SJSA1 (cell line): ENCODE measurements at regions not wholly inside any gene's neighbourhood (a gene's known extent, or its start where the extent isn't known, plus 50 kb on each side); places are given as distances from the start of the nearest gene placed in this dataset.

Source experiments
- DNase-seq, 2 experiments: peaks; one replicate each; pipeline ENCODE4 v3.0.0-alpha.2; 2015 to 2020; ENCODE audit warnings: low spot score in 2 of 2, low read depth in 1 of 2
- H3K27ac ChIP-seq: fragments of 250-450 bp; sonication (Bioruptor Pico); 2 replicates; pipeline ENCODE4 v1.5.1; 2020; ENCODE audit warnings: mild to moderate bottlenecking, moderate library complexity
- H3K27me3 ChIP-seq: fragments of 250-450 bp; sonication (Bioruptor Pico); replicated peaks from 2 replicates; pipeline ENCODE4 v1.5.1; 2020; ENCODE audit warnings: mild to moderate bottlenecking, moderate library complexity
- H3K36me3 ChIP-seq: fragments of 250-450 bp; sonication (Bioruptor Pico); 2 replicates; pipeline ENCODE4 v1.5.1; 2020; ENCODE audit warnings: mild to moderate bottlenecking
- H3K4me1 ChIP-seq: fragments of 250-450 bp; sonication (Bioruptor Pico); replicated peaks from 2 replicates; pipeline ENCODE4 v1.6.1; 2021; ENCODE audit warnings: mild to moderate bottlenecking
- H3K4me3 ChIP-seq: fragments of 250-450 bp; sonication (Bioruptor Pico); 2 replicates; pipeline ENCODE4 v1.5.1; 2020; ENCODE audit warnings: mild to moderate bottlenecking
- H3K9me3 ChIP-seq: fragments of 250-450 bp; sonication (Bioruptor Pico); replicated peaks from 2 replicates; pipeline ENCODE4 v1.5.1; 2020; ENCODE audit warnings: mild to moderate bottlenecking

DNA sequence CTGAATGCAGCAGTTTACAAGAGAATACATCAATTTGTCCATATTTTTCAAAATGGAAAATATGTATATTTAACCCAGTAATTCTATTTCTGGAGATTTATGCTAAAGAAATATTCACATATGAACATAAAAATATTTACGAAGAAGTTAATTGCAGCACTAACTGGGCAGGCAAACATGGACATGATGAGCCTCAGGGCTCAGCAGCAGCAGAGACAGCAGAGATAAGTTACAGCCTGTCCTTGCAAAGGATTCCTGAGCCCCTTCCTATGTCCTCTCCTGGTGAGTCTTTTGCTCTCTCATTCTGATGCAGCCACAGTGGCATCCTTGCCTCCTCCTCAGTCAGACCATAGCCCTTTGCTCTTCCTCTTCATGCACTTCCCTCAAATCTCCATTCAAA is 680.6 kb upstream of the CPEB2 start:
- no peak for DNase-seq
- Histone ChIP-seq H3K36me3 (no peaks in the 10 kb centered on the region), H3K4me3 (no peak overlapping the region), H3K27me3 (no peaks in the 10 kb centered on the region), H3K4me1 (no peaks in the 10 kb centered on the region), H3K27ac (no peak overlapping the region), H3K9me3 (no peaks in the 10 kb centered on the region)

DNA sequence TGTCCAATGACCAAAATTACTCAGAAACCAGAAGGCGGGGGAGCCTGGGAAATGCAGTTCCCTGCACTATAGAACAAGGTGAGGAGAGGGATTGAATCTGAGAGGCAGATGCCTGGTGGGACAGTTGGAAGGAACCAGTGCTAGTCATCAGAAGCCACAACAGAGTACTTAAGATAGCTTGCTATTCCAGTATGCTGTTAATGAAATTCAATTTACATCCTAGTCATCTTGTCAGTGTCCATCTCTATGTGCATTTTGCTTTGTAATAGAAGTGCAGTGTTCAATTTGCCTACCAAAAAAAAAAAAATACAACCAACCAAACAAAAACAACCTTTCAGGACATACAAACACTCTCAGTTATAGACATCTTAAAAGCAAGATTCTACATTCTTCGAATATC is 679.1 kb upstream of the CPEB2 start:
- Histone ChIP-seq H3K27me3 (no peaks in the 10 kb centered on the region), H3K36me3 (no peaks in the 10 kb centered on the region), H3K4me3 (no peak overlapping the region), H3K4me1 (no peaks in the 10 kb centered on the region), H3K9me3 (no peaks in the 10 kb centered on the region), H3K27ac (no peak overlapping the region)
- DNase-seq = no peak

DNA sequence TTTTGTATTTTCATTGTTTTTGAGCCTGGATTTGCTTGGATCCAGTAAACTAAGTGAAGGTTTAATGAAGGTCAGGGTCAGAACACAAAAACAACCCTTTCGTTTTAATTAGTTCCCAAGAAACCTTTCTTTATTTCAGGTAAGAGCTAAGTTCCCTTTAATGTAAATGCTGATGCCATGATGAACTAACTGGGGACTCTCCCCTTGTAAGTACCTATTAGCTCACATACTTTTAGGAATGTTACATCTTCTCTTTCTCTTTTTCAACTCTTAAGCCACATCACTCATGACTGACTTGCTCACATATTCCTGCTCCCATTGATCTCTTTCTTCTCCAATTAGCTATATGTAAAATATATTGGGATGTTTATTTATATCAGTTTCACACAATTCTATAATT is 673.1 kb upstream of the CPEB2 start:
- Histone ChIP-seq H3K9me3 (no peaks in the 10 kb centered on the region), H3K27me3 (no peaks in the 10 kb centered on the region), H3K36me3 (no peaks in the 10 kb centered on the region), H3K4me3 (no peak overlapping the region), H3K4me1 (no peaks in the 10 kb centered on the region), H3K27ac (no peak overlapping the region)
- no peak for DNase-seq

DNA sequence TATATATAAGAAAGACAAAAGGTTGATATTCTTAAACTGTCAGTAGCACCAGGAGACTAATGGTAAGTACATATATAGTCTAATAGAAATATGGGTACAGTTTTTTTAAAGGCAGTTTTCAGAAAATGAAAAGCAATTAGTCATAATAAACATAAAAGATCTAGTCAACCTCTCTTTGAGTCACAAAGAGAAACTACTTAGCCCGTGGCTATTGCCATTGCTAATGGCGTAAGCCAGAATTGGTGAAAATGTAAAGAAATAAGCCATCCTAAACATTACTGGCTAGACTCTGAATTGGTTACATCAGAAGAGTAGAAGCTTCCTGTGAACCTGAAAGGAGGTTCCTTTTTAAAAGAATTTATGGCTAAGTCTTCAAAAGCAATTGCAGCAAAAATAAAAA is 668.7 kb upstream of the CPEB2 start:
- Histone ChIP-seq H3K9me3 (no peaks in the 10 kb centered on the region), H3K4me3 (no peak overlapping the region), H3K27me3 (no peaks in the 10 kb centered on the region), H3K36me3 (no peaks in the 10 kb centered on the region), H3K27ac (no peak overlapping the region), H3K4me1 (no peaks in the 10 kb centered on the region)
- DNase-seq = no peak

DNA sequence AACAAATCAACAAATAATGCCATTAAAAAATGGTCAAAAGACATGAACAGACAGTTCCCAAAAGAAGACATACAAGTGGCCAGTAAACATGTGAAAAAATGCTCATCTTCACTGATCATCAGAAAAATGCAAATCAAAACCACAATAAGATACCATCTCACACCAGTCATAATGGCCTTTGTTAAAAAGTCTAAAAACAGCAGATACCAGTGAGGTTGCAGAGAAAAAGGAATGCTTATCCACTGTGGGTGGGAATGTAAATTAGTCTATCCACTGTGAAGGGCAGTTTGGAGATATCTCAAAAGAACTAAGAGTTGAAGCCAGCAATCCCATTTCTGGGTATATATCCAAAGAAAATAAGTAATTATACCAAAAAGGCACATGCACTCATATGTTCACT is 668.1 kb upstream of the CPEB2 start:
- no peaks in the 10 kb centered on the region for H3K9me3 ChIP-seq
- no peak overlapping the region for H3K4me3 ChIP-seq
- H3K36me3 ChIP-seq = no peaks in the 10 kb centered on the region
- no peaks in the 10 kb centered on the region for H3K4me1 ChIP-seq
- no peak overlapping the region for H3K27ac ChIP-seq
- H3K27me3 ChIP-seq = no peaks in the 10 kb centered on the region
- DNase-seq = no peak

DNA sequence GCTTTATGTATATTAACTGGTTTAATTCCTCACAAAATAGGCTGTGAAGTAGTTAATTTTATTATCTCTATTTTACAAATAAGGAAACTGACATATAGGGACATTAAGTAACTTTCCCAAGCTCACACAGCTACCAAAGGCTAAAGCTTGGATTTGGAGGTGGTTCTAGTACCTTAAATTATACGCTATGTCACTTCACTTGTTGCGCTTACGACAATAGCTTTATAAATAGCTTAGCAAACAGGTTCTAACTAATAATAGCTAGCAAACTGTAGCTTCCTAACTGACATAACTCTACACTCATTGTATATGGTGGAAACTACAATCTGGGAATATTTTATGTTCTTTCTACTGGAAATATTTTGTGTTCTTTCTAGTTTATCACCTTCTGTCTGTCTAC is 666.4 kb upstream of the CPEB2 start:
- H3K27ac ChIP-seq = no peak overlapping the region
- H3K9me3 ChIP-seq = no peaks in the 10 kb centered on the region
- DNase-seq = no peak
- H3K27me3 ChIP-seq = no peaks in the 10 kb centered on the region
- H3K4me3 ChIP-seq = no peak overlapping the region
- no peaks in the 10 kb centered on the region for H3K36me3 ChIP-seq
- H3K4me1 ChIP-seq = no peaks in the 10 kb centered on the region

DNA sequence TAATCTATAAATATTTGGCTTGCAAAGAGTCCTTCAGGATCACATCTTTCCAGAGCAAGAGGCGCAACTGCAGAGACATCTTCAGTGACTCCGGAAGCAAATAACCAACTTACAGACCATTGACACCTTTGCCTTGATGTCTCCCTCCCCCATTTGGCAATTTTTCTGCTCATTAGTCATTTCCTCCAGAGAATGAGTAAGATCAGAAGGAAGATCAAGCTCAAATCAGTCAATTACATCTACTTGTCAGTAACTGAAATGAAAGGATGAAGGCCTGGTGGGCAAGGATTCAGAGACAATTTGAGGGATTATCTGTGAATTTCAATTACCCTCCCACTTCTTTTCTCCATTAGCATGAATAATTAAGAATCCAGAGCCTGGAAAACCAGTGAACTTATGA is 665.6 kb upstream of the CPEB2 start:
- Histone ChIP-seq H3K27me3 (no peaks in the 10 kb centered on the region), H3K9me3 (no peaks in the 10 kb centered on the region), H3K36me3 (no peaks in the 10 kb centered on the region), H3K4me1 (no peaks in the 10 kb centered on the region), H3K27ac (no peak overlapping the region), H3K4me3 (no peak overlapping the region)
- DNase-seq = no peak

DNA sequence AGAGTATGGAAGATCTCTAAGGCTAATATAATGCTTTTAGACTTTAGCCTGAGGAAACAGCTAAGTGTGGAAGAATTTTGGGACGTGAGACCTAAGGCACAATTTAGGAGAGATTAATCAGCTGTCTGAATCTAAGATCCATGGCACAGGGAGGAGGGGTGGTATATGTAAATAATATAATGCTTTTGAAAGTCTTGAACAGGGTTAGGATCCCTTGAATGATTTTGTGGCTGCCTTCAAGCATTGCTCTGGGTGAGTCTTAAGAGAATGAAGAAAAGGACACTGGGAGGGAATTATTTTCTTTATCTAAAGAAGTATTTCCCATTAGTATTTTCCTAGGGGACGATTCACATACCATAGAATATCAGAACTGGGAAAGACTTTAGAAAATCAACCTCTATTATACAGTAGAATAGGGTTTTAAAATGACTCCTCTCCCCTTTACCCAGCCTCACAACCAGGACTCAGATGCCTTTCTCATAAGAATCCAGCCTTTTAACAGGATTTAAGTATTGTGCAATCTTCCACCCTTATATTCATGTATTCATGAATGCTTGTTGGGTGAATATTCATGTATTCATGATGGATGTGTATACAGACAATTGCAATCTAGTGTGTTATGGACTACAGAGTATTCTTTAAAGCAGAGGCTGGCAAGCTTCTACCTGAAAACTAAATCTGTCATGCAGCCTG is 664.2 kb upstream of the CPEB2 start:
- Histone ChIP-seq H3K27me3 (no peaks in the 10 kb centered on the region), H3K36me3 (no peaks in the 10 kb centered on the region), H3K4me1 (no peaks in the 10 kb centered on the region), H3K27ac (no peak overlapping the region), H3K9me3 (no peaks in the 10 kb centered on the region), H3K4me3 (no peak overlapping the region)
- no peak for DNase-seq

DNA sequence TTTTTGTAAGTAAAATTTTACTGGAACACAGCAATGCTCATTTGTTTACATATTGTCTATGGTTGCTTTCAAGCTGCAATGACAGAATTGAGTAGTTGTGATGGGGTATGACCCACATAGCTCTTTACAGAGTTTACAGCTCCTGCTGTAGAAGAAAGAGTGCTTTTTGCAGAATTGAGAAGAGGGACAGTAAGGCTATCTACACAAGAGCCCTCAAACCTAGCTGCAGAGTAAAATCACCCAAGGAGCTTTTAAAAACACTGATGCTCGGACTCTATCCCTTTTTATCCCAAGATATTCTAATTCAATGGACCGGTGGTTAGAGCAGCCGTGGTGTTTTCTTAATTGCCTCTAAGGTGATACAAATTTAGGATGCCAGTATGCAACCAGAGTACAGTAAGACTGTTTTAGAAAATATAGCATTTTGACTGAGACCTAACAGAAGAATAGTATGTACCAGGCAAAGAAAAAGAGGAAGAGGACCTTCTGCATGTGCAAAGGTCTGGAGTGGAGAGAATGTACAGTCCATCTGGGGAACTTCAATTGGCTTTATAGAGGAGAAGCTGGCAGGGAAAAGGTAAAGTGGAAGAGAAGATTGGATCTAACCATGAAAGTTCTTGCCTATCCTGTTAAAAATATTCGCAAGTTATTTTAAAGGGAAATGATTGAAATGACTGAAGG is 663.6 kb upstream of the CPEB2 start:
- Histone ChIP-seq H3K27me3 (no peaks in the 10 kb centered on the region), H3K4me3 (no peak overlapping the region)

DNA sequence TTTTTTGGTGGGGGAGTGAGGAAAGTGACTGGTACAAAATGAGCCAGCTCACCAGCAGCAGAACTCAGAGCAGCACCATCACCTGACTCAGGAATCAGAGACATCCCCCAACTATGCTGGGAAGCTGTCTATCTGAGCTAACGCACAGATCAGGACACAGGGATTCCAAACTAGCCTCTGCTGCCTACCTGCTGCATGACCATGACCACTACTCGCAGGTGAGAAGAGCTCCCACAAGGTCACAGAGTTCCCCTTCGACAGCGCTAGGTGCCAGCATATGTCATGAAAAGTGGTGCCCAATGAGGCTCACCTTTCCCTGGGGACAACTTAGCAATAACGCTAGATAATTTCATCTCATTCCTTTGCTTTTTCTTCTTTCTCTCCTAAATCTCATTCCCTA is 662.6 kb upstream of the CPEB2 start:
- H3K4me3 ChIP-seq = no peak overlapping the region
- no peak overlapping the region for H3K27ac ChIP-seq
- H3K4me1 ChIP-seq = no peaks in the 10 kb centered on the region
- no peaks in the 10 kb centered on the region for H3K36me3 ChIP-seq
- no peaks in the 10 kb centered on the region for H3K9me3 ChIP-seq
- DNase-seq = no peak
- H3K27me3 ChIP-seq = no peaks in the 10 kb centered on the region

More for the DNA sequence above, 663.6 kb upstream of the CPEB2 start:
- DNase-seq = no peak
- Histone ChIP-seq H3K9me3 (no peaks in the 10 kb centered on the region), H3K4me1 (no peaks in the 10 kb centered on the region), H3K36me3 (no peaks in the 10 kb centered on the region), H3K27ac (no peak overlapping the region)

DNA sequence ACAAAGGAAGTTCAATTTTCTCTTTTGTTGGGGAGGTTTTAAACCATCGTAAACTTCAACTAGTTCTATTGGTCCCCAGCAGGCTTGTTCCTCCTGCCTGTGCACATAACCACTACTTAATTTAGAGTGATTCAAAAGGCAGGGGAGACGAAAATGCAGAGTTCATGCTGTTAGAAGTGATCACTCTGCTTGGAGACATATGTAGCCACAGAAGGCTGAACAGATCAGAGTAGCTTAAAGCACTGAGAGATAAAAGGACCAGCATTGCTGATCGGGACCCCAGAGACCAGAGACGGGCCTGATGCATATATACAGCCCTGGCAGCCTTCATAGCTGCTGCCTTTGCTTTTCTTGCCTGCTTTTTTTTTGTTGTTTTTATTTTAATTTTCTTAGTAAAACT is 662.0 kb upstream of the CPEB2 start:
- Histone ChIP-seq H3K36me3 (no peaks in the 10 kb centered on the region), H3K27ac (no peak overlapping the region), H3K4me1 (no peaks in the 10 kb centered on the region), H3K27me3 (no peaks in the 10 kb centered on the region), H3K4me3 (no peak overlapping the region), H3K9me3 (no peaks in the 10 kb centered on the region)
- no peak for DNase-seq

DNA sequence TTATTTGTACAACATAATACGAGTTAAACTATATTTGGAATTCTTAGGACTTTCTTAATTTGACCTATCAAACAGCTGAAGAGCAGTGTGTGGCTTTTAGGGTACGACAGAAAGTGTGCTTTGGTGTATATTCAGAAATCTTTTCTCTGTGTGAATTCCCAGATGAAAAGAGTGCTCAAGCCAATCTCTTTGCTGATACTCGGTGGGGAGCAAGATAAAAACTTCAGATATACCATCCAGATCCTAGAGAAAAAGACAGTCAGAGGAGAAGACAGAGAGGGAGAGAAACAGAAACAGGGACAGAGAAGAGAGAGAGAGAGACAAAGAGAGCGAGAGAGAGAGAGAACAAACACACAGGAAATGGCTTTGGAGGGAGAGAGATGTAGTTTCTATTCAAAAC is 658.3 kb upstream of the CPEB2 start:
- no peak for DNase-seq
- Histone ChIP-seq H3K27me3 (no peaks in the 10 kb centered on the region), H3K36me3 (no peaks in the 10 kb centered on the region), H3K4me1 (no peaks in the 10 kb centered on the region), H3K9me3 (no peaks in the 10 kb centered on the region), H3K4me3 (no peak overlapping the region), H3K27ac (no peak overlapping the region)

DNA sequence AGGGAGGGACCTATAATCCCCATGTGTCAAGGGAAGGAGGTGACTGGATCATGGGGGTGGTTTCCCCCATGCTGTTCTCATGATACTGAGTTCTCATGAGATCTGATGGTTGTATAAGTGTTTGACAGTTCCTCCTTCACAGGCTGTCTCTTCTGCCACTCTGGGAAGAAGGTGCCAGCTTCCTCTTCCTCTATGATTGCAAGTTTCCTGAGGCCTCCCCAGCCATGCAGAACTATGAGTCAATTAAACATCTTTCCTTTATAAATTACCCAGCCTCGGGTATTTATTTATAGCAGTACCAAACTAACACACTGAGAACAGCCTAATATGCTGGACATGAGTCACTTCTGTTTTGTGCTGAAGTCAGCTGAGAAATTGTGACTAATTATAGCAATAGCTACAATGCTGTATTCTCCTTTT is 656.9 kb upstream of the CPEB2 start:
- no peaks in the 10 kb centered on the region for H3K36me3 ChIP-seq
- H3K27me3 ChIP-seq = no peaks in the 10 kb centered on the region
- H3K4me1 ChIP-seq = no peaks in the 10 kb centered on the region
- no peak overlapping the region for H3K4me3 ChIP-seq
- peak in 1 of 2 experiments; percentile 2 for DNase-seq
- no peak overlapping the region for H3K27ac ChIP-seq
- no peaks in the 10 kb centered on the region for H3K9me3 ChIP-seq

DNA sequence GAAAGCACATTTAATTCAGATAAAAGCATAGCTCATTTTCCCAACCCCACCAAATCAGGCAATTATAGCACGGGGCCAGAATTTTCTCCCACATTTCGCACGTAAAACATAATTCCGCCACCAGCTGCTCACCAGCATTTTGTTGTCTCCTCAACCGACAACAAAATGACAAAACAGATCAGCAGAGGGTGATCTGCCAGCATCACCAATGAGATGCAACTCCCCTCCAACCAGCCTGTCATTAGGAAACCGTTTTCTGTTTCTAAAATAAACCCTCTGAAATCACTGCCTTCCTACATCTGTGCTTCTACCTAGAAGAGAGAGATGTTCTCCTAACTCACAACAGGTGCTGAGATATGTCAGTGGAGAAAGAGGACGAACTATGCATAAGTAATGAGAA is 654.8 kb upstream of the CPEB2 start:
- H3K36me3 ChIP-seq = no peaks in the 10 kb centered on the region
- H3K9me3 ChIP-seq = no peaks in the 10 kb centered on the region
- no peak for DNase-seq
- H3K4me3 ChIP-seq = no peak overlapping the region
- no peaks in the 10 kb centered on the region for H3K4me1 ChIP-seq
- no peaks in the 10 kb centered on the region for H3K27me3 ChIP-seq
- H3K27ac ChIP-seq = no peak overlapping the region

DNA sequence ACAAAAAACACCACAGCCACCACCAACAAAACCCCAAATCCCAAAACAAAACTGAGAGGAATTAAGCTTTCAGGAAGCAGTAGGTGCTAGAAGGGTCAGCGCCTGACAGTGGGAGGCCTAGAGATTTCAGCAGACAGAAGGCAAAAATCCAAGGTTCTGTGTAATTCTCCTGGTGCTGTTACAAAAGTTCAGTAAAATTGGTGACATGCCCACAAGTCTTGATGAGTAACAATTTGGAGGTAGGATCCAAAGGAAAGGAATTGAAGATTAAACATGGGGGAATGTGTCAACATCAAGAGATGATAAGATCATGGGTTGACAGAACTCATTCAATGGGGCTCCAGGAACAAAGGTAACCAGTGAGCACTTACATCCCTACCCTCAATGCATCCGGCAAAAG is 653.8 kb upstream of the CPEB2 start:
- Histone ChIP-seq H3K4me1 (no peaks in the 10 kb centered on the region), H3K9me3 (no peaks in the 10 kb centered on the region), H3K27ac (no peak overlapping the region), H3K36me3 (no peaks in the 10 kb centered on the region), H3K27me3 (no peaks in the 10 kb centered on the region), H3K4me3 (no peak overlapping the region)
- DNase-seq = no peak
